Lung (tissue), 11 donors: ENCODE measurements at regions not wholly inside any gene's neighbourhood (a gene's known extent, or its start where the extent isn't known, plus 50 kb on each side); places are given as distances from the start of the nearest gene placed in this dataset.

Experiments used
- ATAC-seq: fragments of 200-7000 bp; cut with Tn5 transposase; one replicate; pipeline ENCODE4 v1.9.1; 2020; ENCODE audit warnings: moderate number of reproducible peaks; ENCODE audit not compliant: insufficient read depth, low FRiP score
- DNase-seq, 3 donors: peaks; one replicate each; pipeline ENCODE4 v3.0.0-alpha.2; 2013 to 2017
- H3K27ac ChIP-seq, 2 donors: one replicate each; pipeline ENCODE4 v1.5.1; 2013; ENCODE audit warnings: mild to moderate bottlenecking in 2 of 2, moderate library complexity in 2 of 2, control low read depth in 1 of 2, inconsistent platforms in 1 of 2, low read depth in 1 of 2, low read length in 1 of 2
- H3K27me3 ChIP-seq, 3 donors: one replicate each; pipeline ENCODE4 v1.5.1; 2013; ENCODE audit warnings: low read length in 2 of 3; ENCODE audit not compliant: control insufficient read depth in 3 of 3, insufficient read depth in 3 of 3
- H3K36me3 ChIP-seq, 4 donors: one replicate each; pipeline ENCODE4 v1.5.1; 2013; ENCODE audit warnings: low read length in 4 of 4, mild to moderate bottlenecking in 1 of 4, moderate library complexity in 1 of 4; ENCODE audit not compliant: control insufficient read depth in 4 of 4, insufficient read depth in 4 of 4
- H3K4me1 ChIP-seq, 5 donors: one replicate each; pipeline ENCODE4 v1.5.1; 2013; ENCODE audit warnings: low read length in 5 of 5, mild to moderate bottlenecking in 2 of 5, moderate library complexity in 1 of 5; ENCODE audit not compliant: control insufficient read depth in 5 of 5, insufficient read depth in 5 of 5
- H3K4me3 ChIP-seq: one replicate; pipeline ENCODE4 v1.5.1; 2013; ENCODE audit warnings: mild to moderate bottlenecking, control low read depth, moderate library complexity
- H3K9ac ChIP-seq, 2 donors: one replicate each; pipeline ENCODE4 v1.5.1; 2013; ENCODE audit warnings: low read length in 2 of 2, control low read depth in 1 of 2; ENCODE audit not compliant: insufficient read depth in 1 of 2
- H3K9me3 ChIP-seq, 4 donors: one replicate each; pipeline ENCODE4 v1.5.1; 2013; ENCODE audit warnings: low read length in 3 of 4, mild to moderate bottlenecking in 1 of 4, moderate library complexity in 1 of 4; ENCODE audit not compliant: control insufficient read depth in 4 of 4, insufficient read depth in 3 of 4
- CTCF ChIP-seq: IDR thresholded peaks from 2 replicates; pipeline ENCODE4 v1.5.1; 2012; ENCODE audit warnings: mild to moderate bottlenecking; ENCODE audit errors: control extremely low read depth, extremely low read depth
- WGBS, 2 donors: extraction: QIAGEN DNeasy Blood & Tissue Kit; methylation state at CpG; one replicate each; pipeline ENCODE4 v1.1.7; 2013; 5-methylcytosine and 5-hydroxymethylcytosine counted together
- donor health status: control.
- donor health status: control.
- donor health status: Bipolar disorder and iron deficiency.
- donor health status: healthy.
- donor health status: DM: yes; HTN: yes; CAD: no.

DNA sequence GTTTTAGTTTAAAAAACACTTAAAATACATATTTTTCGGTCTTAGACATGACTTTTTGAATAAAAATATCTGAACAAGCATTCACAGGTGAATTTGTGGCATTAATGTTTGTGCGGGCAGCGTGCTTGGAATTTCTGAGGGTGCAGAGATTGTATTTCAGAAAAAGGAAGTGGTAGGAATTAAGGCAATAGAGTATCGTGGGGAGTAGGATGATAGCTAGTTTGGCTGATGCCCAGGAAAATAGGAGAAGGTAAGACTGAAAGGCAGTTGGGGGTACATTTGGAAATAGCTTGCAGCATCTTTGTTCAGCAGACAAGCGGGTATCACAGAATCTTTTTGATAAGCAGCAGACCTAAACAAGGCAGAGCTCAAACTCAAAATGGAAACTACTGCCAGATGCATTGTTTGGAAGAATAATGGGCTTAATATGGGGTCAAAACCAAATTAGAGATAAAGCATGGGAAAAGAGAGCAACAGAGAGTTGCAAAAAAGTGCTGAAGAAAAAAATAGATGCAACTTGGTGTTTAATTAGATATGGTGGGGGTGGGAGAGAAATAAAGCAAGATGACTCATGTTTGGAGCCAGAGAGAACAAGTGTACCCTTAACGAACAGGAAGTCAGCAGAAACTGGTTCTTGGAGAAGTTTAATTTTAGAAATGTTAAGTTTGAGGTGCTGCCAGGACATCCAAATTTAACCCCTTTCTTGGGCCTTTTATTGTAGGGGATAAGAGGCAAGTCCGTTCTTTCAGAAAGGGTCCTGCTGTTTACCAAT is 85.7 kb upstream of the ARRDC3 start:
- Histone ChIP-seq H3K4me1 (no peaks in the 10 kb centered on the region), H3K9ac (no peak overlapping the region), H3K9me3 (no peaks in the 10 kb centered on the region), H3K27me3 (no peaks in the 10 kb centered on the region), H3K36me3 (no peaks in the 10 kb centered on the region), H3K27ac (peak overlapping the region in 1 of 2 donors; percentile 52), H3K4me3 (no peak overlapping the region)
- ATAC-seq (peak; percentile 53), DNase-seq (no peak)
- WGBS, 2 donors = 37 to 57% methylated on average over 7 of the region's 7 CpGs
- no peak for TF ChIP-seq CTCF

GRCh38 chr5:91464886-91465646 is 81.9 kb upstream of the ARRDC3 start:
- ATAC-seq = no peak
- no peak for TF ChIP-seq CTCF
- DNase-seq = no peak
- no peak overlapping the region for H3K9ac ChIP-seq
- H3K27me3 ChIP-seq = no peaks in the 10 kb centered on the region
- H3K4me3 ChIP-seq = no peak overlapping the region
- H3K4me1 ChIP-seq = no peaks in the 10 kb centered on the region
- no peak overlapping the region for H3K27ac ChIP-seq
- WGBS, 2 donors = 93 to 97% methylated on average over 4 of the region's 4 CpGs
- no peaks in the 10 kb centered on the region for H3K36me3 ChIP-seq
- no peaks in the 10 kb centered on the region for H3K9me3 ChIP-seq

DNA sequence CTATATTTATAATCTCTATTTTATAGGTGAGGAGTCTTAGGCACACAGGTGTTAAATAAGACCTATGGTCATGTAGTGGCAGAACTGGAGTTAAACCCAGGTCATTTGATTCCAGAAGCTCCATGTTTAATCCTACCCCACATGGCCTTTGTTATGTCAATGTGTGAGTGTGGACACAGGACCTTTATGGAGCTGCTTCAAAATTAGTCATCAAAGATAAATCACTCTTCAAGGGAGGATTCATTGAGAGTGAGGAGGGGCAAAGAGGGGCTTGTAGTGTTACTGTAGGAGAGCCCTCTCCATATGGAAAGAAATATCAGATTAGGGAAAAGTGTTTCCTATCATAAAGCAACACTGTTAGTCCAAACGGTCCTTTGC is 74.6 kb upstream of the ARRDC3 start:
- Histone ChIP-seq H3K4me1 (no peaks in the 10 kb centered on the region), H3K4me3 (no peak overlapping the region), H3K9me3 (no peaks in the 10 kb centered on the region), H3K27ac (no peak overlapping the region), H3K27me3 (no peaks in the 10 kb centered on the region), H3K36me3 (no peaks in the 10 kb centered on the region), H3K9ac (no peak overlapping the region)
- WGBS, 2 donors = 84 to 86% methylated on average over 1 of the region's 1 CpG
- DNase-seq = no peak
- TF ChIP-seq CTCF = no peak
- ATAC-seq = no peak
